ENCODE measurements at regions not wholly inside any gene's neighbourhood (a gene's known extent, or its start where the extent isn't known, plus 50 kb on each side); places are given as distances from the start of the nearest gene placed in this dataset.

DNA sequence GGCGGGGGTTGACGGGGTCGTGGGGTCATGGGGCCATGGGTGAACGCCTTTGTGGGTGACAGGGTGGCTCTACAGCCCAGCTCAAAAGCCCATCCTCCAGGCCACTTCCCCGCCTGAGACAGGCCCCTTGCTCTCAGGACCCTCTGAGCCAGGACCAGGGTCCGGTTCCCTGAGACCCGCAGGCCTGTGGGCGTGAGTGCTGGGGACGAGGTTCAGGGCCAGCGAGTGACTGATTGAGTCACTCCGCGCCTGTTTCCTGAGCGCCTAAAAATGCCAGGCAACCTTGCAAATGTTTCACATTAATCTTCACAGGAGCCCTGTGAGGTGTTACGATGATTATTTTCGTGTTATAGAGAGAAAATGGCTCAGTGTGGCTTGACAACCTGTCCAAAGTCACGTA lies 97.8 kb downstream of the ZNF674 start:
- no peak for FAIRE-seq

DNA sequence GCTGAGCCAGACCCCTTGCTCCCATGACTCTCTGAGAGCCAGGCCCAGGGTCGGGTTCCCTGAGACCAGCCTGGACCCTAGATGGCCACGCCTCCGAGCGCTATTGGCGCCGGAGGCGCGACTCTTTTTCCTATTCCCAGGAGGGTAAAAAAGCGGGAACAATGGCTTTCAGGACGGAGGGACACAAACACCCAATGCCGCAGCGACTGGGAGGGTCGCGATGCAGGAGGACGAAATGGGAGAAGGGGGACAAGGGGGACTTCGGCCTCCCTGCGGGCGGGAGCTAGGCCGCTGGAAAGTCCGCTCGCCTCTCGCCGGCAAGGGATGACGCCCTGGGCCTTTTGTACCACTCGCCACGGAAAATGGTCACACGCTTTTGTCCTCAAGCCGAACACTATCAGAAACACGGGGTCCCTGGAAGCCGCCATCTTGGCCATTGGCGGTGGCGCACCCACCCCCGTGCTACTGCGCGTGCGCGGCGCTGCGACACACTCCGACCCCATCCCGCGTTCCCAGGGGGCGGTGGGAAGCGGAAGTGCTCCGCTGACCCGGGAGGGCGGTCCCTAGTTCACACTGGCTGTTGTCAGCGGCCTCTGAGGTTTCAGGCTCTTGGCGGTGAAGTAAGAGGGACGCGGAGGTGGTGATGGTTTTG lies 98.4 kb downstream of the ZNF674 start:
- no peak for FAIRE-seq

DNA sequence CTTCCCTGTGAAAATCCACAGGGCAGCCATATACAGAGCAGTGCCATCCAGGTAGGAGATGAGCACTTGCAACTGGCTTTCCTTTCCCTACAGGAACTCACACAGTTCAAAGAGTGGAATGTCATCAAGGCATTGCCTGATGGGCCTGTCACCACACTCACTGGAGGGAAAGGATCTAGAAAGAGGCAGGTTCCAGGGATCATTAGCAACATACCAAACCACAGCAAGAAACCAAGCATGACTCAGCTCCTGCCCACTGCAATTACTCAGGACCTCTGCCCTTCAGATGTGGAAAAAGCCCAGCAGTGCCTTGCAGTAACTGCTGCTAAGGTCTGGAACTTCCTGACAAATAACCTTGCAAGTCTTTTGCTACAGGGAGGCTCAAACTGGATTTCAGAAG lies 101.2 kb downstream of the ZNF674 start:
- no peak for FAIRE-seq

DNA sequence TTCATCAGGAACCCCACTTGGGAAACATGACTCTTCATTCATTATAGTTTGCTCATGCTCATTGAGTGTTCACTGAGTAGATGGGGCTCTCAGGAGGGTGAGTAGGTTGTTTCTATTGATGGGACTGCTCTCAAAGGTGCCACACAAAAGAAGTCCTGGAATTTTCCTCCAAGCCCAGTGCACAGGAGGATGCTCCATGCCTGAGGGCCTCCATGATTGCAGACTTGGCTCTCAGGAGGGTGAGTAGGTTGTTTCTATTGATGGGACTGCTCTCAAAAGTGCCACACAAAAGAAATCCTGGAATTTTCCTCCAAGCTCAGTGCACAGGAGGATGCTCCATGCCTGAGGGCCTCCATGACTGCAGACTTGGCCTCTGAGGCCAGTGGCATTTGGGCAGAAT lies 108.5 kb downstream of the ZNF674 start:
- no peak for FAIRE-seq

DNA sequence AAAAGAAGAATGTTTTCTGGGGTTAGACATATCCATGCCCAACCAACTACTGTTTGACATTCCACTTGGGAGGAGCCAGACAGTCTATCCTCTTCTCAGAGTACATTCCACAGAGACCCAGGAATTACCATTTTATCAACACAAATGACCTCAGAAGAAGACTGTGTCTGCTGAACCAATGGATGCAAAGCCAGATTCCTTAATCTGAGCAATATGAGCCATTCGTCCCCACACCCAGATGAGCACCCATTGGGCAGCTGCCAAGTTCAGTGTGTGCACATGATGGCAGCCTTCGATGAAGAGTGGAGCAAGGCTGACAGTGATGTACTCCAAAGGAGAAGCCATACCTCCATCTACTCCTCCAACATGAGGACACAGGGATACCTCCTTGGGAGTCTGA lies 111.3 kb downstream of the ZNF674 start:
- no peak for FAIRE-seq

DNA sequence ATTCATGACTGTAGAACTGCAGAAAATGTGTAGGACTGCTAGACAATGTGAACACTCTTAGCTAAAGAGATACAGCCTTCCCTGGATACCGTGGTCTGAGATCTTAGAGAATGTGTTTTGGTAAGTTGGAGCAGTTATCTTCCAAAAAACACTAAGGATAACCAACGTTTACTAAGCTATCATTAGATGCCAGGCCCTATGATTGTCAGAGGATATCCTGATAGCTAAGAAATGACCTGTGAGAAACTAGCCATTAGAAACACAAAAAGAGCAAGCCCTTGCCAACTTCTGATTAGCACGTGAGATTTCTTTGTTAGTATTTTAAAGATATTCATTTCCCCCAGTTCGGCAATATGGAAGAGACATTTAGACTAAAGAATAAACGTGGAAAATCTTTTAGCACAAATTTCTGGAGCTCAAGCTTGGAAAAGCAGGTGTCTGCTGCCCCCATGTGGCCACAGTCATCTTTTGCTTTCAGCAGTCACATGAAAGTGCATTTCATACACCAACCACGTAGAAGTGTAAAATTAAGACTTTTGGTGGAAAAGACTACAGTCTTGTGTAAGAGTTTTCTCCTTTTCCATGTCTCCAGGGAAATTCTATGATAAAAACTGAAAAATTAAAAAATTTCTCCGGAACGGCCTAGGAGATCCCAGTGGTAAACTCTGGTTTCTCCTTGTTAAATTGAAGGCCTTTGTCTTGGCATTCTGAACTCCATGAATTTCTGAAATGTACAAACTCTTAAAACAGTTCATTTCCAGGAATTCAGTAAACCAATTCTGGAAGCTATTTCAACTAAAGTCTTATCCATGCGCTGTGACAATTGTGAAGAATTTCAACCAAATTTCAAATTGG lies 136.4 kb downstream of the ZNF674 start:
- FAIRE-seq, result peak; percentile 91

DNA sequence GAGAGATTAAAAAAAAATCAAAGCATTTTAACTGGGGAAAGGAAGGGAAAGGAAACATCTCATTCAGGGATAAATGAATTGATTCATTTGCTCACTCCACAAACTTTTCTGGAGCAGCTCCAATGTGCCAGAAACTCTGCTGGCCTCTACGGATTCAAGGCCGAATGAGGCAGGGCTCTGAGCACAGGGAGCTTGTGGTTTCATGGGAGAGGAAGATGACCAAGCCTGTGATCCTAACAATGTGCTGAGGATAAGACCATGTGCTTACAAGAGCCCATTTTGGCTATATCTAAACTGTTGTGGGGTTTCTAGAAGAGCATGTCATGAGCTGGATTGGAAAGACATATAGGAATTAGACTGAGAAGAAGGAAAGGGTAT lies 137.5 kb downstream of the ZNF674 start:
- no peak for FAIRE-seq

DNA sequence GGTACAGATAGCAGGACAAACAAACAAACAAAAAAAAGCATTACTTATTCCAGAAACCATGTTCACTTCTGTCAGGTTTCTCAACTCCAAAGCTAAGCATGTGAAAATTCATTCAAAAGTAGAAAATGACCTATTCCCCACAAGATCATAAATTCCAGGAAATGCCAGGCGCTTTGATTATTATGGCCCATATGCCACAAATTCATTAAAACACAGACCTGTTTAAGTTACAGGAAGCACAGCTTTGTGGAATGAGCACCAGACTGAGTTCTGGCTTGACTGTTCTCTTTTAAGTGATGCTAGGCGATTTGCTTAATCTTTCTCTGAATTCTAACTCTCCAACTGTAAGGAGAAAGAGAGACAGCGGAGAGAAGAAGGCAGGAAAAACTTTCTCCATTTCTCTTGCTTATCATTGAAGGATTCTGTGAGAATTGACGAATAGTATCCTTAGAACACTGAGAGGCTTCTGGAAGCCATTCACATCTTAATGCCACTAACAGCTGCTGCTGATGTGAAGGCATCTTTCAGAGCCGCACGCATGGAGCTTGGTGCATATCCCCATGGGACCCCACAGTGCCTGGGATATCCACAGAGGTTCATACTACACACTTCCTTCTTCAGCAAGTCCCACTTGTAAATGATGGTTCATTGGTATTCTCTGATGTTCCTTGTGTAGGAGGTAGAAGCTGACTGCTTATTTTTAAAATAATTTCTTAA lies 138.0 kb downstream of the ZNF674 start:
- no peak for FAIRE-seq

DNA sequence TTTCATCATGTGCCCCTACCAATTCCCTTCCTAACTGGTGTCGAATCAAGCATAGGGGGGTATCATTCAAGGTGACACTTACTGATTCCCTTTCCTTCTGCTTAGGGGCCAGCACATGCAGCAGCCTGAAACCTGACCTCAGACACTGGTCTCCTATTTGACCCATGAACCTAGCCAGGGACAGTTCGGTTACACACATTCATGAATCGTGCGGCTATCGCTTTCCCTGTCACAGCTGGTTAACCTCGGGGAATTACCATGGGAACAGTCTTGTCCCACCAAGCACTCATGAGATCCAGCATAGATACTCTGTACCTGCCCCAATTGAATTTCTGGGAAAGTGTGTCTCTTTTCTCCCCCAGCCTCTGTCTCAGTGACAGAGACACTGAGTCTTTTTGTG lies 140.4 kb downstream of the ZNF674 start:
- FAIRE-seq, result no peak

DNA sequence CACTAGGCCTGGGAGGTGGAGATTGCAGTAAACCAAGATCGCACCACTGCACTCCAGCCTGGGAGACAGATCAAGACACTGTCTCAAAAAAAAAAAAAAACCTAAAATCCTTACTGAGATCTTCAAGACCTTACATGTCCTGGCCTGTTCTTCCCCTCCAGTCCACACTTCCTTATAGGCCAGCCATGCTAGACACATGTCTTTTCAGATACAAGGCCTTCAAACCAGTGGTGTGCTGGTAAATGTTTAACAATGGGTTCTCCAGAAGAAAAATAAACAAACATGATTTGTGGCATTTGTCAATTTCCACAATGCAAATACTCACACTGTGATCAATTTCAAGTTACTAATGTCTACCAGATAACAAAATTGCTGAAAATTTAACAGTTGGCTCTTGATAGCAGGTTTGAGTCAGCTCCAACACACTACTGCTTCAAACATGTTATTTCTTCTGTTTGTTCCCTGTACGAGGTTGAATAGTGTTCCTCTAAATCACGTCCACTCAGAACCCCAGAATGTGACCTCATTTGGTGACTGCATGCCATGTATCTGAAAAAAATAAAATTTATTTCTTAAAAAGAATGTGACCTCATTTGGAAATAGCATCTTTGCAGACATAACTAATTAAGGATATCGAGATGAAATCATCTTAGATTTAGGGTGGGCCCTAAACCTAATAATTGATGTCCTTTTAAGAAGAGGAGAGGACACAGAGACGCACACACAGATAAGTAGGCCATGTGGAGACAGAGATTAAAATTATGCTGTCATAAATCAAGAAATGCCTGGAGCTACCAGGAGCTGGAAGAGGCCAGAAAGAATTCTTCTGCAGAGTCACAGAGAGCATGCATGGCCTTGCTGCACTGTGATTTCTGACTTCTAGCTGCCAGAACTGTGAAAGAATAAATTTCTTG lies 144.4 kb downstream of the ZNF674 start:
- FAIRE-seq, result no peak

DNA sequence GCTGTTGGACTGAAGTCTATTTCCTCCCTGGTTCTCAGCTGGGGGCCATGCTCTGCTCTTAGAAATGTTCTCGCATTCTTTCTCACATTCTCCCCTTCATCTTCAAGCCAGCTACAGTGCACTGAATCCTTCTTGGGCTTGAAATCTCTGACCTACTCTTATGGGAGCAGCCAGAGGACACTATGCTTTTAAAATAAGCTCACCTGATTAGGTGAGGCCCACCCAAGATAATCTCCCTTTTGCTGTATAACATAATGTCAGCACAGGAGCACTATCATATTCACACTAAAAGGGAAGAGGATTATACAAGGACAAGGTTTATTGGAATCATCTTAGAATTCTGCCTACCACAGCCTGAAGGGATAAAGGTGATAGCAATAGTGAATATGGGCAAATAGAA lies 146.3 kb downstream of the ZNF674 start:
- FAIRE-seq, result no peak

DNA sequence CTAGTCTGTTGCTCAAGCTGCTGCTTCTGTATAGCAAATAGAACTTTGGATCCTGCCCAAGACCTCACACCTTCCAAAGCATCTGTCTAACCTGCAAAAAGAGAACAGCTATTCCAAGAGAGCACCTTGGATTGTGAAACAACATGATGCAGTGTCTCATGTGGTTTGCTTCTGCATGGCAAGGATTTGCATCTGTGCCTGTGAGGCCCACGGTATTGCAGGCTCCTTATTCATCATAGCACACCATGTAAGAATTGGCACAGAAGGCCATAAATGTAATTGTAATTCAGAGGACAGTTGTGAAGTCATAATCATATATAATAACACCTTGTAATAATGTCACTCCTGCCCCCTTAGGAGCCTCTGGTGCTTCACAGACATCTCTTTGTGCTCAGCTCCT lies 147.1 kb downstream of the ZNF674 start:
- no peak for FAIRE-seq

DNA sequence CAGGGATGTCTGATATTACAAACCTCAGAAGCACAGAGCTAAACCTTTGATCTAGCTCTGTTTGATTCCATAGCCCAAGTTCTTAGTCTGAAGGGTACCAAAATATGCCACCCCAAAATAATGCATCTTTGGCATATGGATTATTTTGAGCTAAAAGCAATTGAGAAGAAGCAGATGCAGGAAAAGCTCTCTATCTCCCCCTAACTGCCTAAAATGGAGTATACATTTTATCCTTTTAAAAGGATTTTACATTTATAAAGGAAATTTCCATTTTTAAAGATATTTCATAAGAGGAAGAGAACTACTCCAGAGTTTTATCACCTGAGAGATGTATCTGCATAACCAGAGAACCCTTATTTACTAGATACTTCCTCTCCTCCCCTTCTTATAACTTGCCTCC lies 158.7 kb downstream of the ZNF674 start:
- no peak for FAIRE-seq

DNA sequence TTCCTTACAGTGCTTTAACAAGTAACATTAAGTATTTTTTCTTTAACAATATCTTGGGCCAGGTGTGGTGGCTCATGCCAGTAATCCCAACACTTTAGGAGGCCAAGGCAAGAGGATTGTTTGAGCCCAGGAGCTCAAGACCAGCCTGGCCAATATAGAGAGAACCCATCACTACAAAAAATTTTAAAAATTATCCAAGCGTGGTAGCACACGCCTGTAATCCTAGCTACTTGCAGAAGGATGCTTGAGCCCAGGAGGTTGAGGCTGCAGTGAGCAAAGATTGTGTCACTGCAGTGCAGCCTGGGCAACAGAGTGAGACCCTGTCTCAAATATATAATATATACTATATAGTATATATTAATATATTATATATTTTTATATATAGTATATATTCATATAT lies 162.2 kb downstream of the ZNF674 start:
- FAIRE-seq, result no peak

DNA sequence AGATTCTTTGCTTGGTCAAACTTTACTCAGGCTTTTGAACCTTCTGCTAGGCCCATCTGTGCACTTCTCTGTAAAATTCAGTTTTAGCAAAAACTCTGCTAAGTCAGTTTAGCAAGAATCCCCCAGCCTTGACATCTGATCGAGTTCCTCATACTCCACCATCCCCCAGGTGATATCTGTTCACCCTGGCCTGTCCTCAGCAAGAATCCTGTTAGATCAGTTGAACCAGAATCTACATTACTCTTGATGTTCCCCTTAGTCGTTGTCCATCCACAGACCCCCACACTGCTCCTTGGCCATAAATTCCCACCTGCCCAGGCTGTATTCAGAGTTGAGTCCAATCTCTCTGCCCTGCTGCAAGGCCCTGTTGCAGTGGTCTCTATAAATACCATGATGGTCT lies 162.6 kb downstream of the ZNF674 start:
- FAIRE-seq, result no peak

DNA sequence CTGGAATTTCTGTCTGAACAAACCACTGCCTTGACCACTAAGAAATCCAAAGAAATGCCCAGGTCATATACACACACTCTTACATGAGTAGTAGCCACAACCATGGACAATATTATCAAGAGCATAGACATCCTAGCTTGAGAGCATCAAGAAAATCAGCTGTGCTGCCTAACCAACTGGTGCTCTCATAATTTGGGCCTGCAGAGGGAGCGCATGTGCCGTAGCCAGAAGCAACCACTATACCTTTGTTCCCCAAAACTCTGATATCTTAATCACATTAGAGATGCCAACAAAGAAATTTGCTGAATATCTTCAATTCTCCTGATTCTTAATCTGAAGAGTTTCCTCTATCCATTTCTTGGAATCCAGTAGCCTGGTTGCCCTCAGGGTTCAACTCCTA lies 163.6 kb downstream of the ZNF674 start:
- no peak for FAIRE-seq

DNA sequence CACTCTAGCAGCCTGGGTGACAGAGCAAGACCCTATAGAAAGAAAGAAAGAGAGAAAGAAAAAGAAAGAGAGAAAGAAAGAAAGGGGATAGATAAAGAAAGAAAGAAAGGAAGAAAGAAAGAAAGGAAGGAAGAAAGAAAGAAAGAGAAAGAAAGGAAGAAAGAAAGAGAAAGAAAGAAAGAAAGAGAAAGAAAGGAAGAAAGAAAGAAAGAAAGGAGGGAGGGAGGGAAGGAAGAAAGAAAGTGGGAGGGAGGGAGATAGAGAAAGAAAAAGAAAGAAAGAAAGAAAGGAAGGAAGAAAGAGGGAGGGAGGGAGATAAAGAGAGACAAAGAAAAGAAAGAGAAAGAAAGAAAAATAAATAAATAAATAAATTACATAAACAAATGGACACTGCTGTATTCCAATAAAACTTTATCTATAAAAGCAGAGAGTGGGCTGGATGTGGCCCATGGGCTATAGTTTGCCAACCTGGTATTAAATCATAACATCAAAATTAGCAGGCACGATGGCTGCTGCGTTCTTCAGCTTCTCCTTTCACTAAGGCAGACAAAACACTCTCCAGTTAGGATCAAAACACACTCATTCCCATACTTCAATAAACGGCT lies 165.0 kb downstream of the ZNF674 start:
- no peak for FAIRE-seq

DNA sequence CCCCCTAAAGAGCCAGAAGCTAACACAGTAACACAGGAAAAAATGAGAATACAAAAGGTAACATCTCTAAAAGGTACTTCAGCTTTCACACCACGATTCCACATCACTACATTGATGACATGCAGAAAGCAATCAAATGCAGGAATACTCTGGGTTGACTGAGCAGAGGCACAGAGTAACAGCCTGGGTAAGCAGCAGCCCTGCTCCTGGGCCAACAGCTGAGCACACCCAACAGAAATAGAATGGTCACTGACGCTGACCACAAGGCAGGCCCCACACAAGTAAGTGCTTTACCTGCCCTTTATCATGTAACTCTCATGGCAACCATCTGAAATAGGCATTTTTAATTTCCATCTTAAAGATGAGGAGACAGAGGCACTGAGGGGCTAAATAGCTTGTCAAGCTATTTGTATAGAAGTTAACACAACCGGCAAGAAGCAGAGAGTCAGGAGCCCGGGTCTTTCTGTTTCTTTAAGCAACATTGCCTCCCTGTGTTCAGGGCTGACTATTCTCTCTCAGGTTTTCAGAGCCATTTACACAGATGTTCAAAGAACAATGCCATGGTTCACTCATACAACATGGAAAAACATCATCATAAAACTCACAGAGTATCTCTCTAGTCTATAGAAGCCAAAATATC lies 168.9 kb downstream of the ZNF674 start:
- FAIRE-seq, result peak; percentile 23

DNA sequence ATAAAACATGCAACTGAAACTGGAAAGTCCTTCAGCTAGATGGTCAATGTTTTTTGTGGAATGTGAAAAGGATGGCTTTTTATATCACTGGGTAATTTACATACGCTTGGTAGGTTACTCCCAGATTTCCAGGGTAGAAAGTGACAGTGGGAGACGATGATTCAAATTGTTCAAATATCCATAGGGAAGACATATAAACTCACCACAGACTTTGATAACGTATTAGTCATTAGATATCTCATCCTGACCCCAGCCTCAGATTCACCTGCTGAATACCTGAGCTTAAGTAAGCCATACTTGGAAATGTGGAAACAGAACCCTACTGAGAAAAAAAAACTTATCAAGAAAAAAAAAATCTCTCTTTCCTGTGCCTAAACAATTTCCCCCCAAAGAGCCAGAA lies 169.4 kb downstream of the ZNF674 start:
- FAIRE-seq, result no peak

DNA sequence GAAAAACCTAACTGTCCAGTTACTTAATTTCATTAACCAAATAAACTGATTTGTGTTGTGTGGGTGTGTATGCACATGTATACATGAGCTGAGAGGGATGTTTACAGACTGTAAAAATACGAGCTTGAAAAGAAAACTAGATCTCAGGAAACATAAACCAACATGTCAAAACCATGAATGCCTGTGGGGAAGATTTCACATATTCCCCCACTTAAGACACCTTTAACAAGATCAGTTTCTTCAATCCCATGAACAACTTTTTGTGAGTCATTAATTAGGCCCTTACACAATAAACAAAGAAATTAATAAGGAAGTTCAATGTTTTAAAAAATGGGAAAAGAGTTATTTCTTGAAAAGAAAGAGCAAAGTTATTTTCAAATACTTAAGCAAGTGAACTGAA lies 170.8 kb downstream of the ZNF674 start:
- FAIRE-seq, result no peak

DNA sequence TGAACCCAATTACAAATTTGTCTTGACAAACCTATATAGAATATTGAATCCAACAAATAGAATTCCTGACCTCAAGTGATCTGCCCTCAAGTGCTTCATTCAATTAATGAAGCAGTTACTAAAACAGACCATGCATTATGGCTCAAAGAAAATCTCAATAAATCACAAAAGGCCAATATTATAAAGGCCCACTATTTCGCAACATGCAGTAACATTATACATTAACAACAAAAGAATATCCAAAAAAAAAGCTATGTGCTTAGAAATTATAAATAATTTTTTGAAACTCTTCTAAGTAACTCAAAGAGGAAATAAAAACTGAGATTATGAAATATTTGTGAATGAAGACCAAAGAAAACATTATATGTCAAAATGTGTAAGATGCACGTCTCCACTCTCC lies 177.7 kb downstream of the ZNF674 start:
- FAIRE-seq, result no peak
